Smooth muscle cell (in vitro differentiated cells): ENCODE measurements at regions not wholly inside any gene's neighbourhood (a gene's known extent, or its start where the extent isn't known, plus 50 kb on each side); places are given as distances from the start of the nearest gene placed in this dataset.

Source experiments
- DNase-seq: peaks from one replicate; lab custom pipeline; 2025; ENCODE audit not compliant: unreplicated experiment; lab: John Stamatoyannopoulos, UW
- H2AFZ ChIP-seq: fragments of 200-600 bp; sonication (generic); 2 replicates; pipeline ENCODE4 v1.6.0; 2016; ENCODE audit warnings: antibody characterized with exemption, low read depth, mild to moderate bottlenecking
- H3F3A ChIP-seq: fragments of 200-600 bp; sonication (generic); 2 replicates; pipeline ENCODE4 v1.6.0; 2017; ENCODE audit warnings: antibody characterized with exemption, low read depth
- H3K27ac ChIP-seq: fragments of 200-600 bp; sonication (generic); 2 replicates; pipeline ENCODE4 v1.5.1; 2016; ENCODE audit warnings: low read depth, mild to moderate bottlenecking
- H3K27me3 ChIP-seq: fragments of 200-600 bp; sonication (generic); 2 replicates; pipeline ENCODE4 v1.6.1; 2016; ENCODE audit warnings: low read depth, mild to moderate bottlenecking
- H3K36me3 ChIP-seq: fragments of 200-600 bp; sonication (generic); 2 replicates; pipeline ENCODE4 v1.5.1; 2016; ENCODE audit warnings: low read depth
- H3K4me1 ChIP-seq: fragments of 200-600 bp; sonication (generic); 2 replicates; pipeline ENCODE4 v1.5.1; 2016; ENCODE audit warnings: low read depth
- H3K4me2 ChIP-seq: fragments of 200-600 bp; sonication (generic); 2 replicates; pipeline ENCODE4 v1.6.0; 2016; ENCODE audit warnings: mild to moderate bottlenecking
- H3K4me3 ChIP-seq: fragments of 200-600 bp; sonication (generic); 2 replicates; pipeline ENCODE4 v1.5.1; 2016; ENCODE audit warnings: mild to moderate bottlenecking
- H3K79me2 ChIP-seq: fragments of 200-600 bp; sonication (generic); 2 replicates; pipeline ENCODE4 v1.6.0; 2016; ENCODE audit warnings: low read depth, mild to moderate bottlenecking
- H3K9ac ChIP-seq: fragments of 200-600 bp; sonication (generic); 2 replicates; pipeline ENCODE4 v1.6.0; 2016; ENCODE audit warnings: low read depth
- H3K9me3 ChIP-seq: fragments of 200-600 bp; sonication (generic); replicated peaks from 2 replicates; pipeline ENCODE4 v1.5.1; 2016; ENCODE audit warnings: low read depth
- H4K20me1 ChIP-seq: fragments of 200-600 bp; sonication (generic); 2 replicates; pipeline ENCODE4 v1.6.0; 2016; ENCODE audit warnings: low read depth
- CTCF ChIP-seq: fragments of 200-600 bp; sonication (generic); IDR thresholded peaks from 2 replicates; pipeline ENCODE4 v1.5.1; 2017; ENCODE audit warnings: borderline replicate concordance, mild to moderate bottlenecking, antibody characterized with exemption; ENCODE audit not compliant: insufficient read depth, poor library complexity, severe bottlenecking
- WGBS: methylation state at CpG from one replicate; pipeline ENCODE4 v1.1.7; 2016; ENCODE audit warnings: low lambda C conversion rate; 5-methylcytosine and 5-hydroxymethylcytosine counted together

GRCh38 chr6:91926361-91926760 lies 1339.5 kb upstream of the MAP3K7 start:
- WGBS: 87% methylated on average over 10 of the region's 10 CpGs
- no peaks in the 10 kb centered on the region for H3F3A ChIP-seq
- H3K36me3 ChIP-seq: no peaks in the 10 kb centered on the region

GRCh38 chr6:91911945-91912344 lies 1325.1 kb upstream of the MAP3K7 start:
- DNase-seq: no peak
- no peaks in the 10 kb centered on the region for H3K36me3 ChIP-seq
- no peaks in the 10 kb centered on the region for H3K9me3 ChIP-seq
- no peak overlapping the region for H3K9ac ChIP-seq
- H3K27me3 ChIP-seq: no peaks in the 10 kb centered on the region
- no peak overlapping the region for H3K4me2 ChIP-seq
- TF ChIP-seq CTCF: no peak
- no peaks in the 10 kb centered on the region for H3F3A ChIP-seq
- H3K4me3 ChIP-seq: no peak overlapping the region
- no peak overlapping the region for H3K27ac ChIP-seq
- H3K79me2 ChIP-seq: no peaks in the 10 kb centered on the region
- no peak overlapping the region for H2AFZ ChIP-seq
- H3K4me1 ChIP-seq: no peaks in the 10 kb centered on the region
- no peaks in the 10 kb centered on the region for H4K20me1 ChIP-seq
- 74% methylated on average over 2 of the region's 2 CpGs for WGBS

More at GRCh38 chr6:91926361-91926760, 1339.5 kb upstream of the MAP3K7 start:
- Histone ChIP-seq H4K20me1 (no peaks in the 10 kb centered on the region), H2AFZ (no peak overlapping the region), H3K4me1 (no peaks in the 10 kb centered on the region), H3K4me3 (no peak overlapping the region), H3K9me3 (no peaks in the 10 kb centered on the region), H3K79me2 (no peaks in the 10 kb centered on the region), H3K4me2 (no peak overlapping the region), H3K27ac (no peak overlapping the region), H3K27me3 (no peaks in the 10 kb centered on the region), H3K9ac (no peak overlapping the region)
- no peak for DNase-seq
- no peak for TF ChIP-seq CTCF

- Histone ChIP-seq H3K27me3 (no peaks in the 10 kb centered on the region), H3K4me2 (no peak overlapping the region), H3K36me3 (no peaks in the 10 kb centered on the region), H3K9me3 (no peaks in the 10 kb centered on the region), H3K4me1 (no peaks in the 10 kb centered on the region), H2AFZ (no peak overlapping the region), H3K9ac (no peak overlapping the region), H3F3A (no peaks in the 10 kb centered on the region), H3K79me2 (no peaks in the 10 kb centered on the region), H4K20me1 (no peaks in the 10 kb centered on the region), H3K27ac (no peak overlapping the region), H3K4me3 (no peak overlapping the region)
- no peak for DNase-seq
- no peak for TF ChIP-seq CTCF
- 83% methylated on average over 4 of the region's 4 CpGs for WGBS
These were observed 1317.8 kb upstream of the MAP3K7 start for GRCh38 chr6:91904586-91905164.

- H3F3A ChIP-seq: no peaks in the 10 kb centered on the region
- no peaks in the 10 kb centered on the region for H3K9me3 ChIP-seq
- 78% methylated on average over 6 of the region's 6 CpGs for WGBS
- no peak for TF ChIP-seq CTCF
- H3K4me1 ChIP-seq: no peaks in the 10 kb centered on the region
- no peaks in the 10 kb centered on the region for H4K20me1 ChIP-seq
- H3K79me2 ChIP-seq: no peaks in the 10 kb centered on the region
- no peaks in the 10 kb centered on the region for H3K36me3 ChIP-seq
- no peak overlapping the region for H3K4me3 ChIP-seq
- H3K27ac ChIP-seq: no peak overlapping the region
- H2AFZ ChIP-seq: no peak overlapping the region
- no peak overlapping the region for H3K4me2 ChIP-seq
- H3K9ac ChIP-seq: no peak overlapping the region
- no peak for DNase-seq
- H3K27me3 ChIP-seq: no peaks in the 10 kb centered on the region
These were observed 1308.9 kb upstream of the MAP3K7 start for GRCh38 chr6:91895599-91896285.
